ENCODE measurements at regions not wholly inside any gene's neighbourhood (a gene's known extent, or its start where the extent isn't known, plus 50 kb on each side); places are given as distances from the start of the nearest gene placed in this dataset.

DNA sequence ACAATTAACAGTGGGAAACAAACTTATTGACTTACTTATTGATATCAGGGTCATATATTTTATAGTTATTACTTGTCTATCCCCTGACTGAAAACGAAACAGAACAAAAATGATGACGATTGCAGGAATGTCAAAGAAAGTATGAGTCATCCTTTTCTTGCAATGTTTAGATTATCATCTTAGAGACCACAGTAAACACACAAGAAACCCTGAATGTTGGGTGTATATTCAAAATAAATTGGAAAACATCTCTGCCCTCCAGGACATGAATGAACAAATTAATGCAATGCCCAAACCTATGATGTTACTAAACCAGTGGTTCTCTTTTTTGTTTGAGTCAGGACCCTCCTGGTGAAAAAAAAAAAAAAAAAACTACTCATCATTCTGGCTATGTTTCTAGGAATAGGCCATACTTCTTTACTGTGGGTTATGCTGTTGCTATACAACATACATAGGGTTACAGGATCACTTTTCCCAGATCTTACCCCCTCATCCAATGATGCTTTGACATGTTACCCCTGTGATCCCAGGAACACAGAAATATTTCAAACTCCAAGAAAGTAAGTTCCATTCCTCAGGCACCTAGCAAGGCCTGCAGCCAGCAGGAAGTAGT is 623.4 kb upstream of the IGFBP3 start:
- Mint-ChIP-seq H3K27me3 (no peaks in the 10 kb centered on the region), H3K9me3 (no peaks in the 10 kb centered on the region), H3K4me3 (no peak overlapping the region), H3K36me3 (no peaks in the 10 kb centered on the region), H3K4me1 (no peaks in the 10 kb centered on the region), H3K27ac (no peak overlapping the region)
- no peak for ATAC-seq (ENCODE audit: low read depth)
- no peak for DNase-seq
- POLR2A ChIA-PET, result no interaction called here

GRCh38 chr7:46542076-46542475 is 621.0 kb upstream of the IGFBP3 start:
- H3K4me3 Mint-ChIP-seq, result no peak overlapping the region
- DNase-seq (no peak), ATAC-seq (ENCODE audit: low read depth) (no peak)
- H3K4me1 Mint-ChIP-seq, result no peaks in the 10 kb centered on the region
- no peaks in the 10 kb centered on the region for H3K36me3 Mint-ChIP-seq
- POLR2A ChIA-PET, result no interaction called here
- H3K27me3 Mint-ChIP-seq, result no peaks in the 10 kb centered on the region
- no peak overlapping the region for H3K27ac Mint-ChIP-seq
- H3K9me3 Mint-ChIP-seq, result no peaks in the 10 kb centered on the region

DNA sequence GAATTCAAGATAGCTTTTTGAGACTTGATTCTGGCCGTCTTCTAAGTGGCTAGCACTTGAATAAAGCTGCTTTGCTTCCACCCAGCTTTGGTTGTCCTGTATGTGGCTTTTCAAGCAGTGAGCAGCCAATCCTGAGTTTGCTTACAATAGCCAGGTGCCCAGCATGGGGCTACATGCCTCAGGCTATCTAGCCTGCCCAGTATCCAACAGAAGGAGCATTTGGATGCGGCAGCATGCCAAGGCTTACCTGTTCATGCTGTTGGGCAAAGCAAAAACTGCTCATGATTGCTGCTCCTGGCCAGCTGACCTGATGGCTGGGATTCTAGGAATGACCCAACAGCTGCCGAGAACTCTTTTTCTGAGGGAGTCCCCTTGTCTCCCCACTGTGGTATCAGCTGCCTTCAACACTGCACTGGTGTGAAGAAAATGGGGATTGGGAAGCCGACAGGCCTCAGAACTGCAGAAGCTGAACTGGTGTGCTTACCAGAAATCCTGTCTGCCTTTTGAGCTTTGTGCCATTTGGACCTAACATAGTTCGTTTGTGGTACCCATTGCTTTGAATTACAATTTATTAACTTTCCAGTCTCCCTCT is 618.9 kb upstream of the IGFBP3 start:
- Mint-ChIP-seq H3K36me3 (no peaks in the 10 kb centered on the region), H3K4me3 (no peak overlapping the region), H3K9me3 (peaks cover 3% of the 10 kb centered on the region), H3K27me3 (no peaks in the 10 kb centered on the region), H3K4me1 (no peaks in the 10 kb centered on the region), H3K27ac (no peak overlapping the region)
- ATAC-seq (ENCODE audit: low read depth) (no peak), DNase-seq (no peak)
- POLR2A ChIA-PET, result no interaction called here

- ATAC-seq (ENCODE audit: low read depth), result no peak
- H3K27ac Mint-ChIP-seq, result no peak overlapping the region
- H3K9me3 Mint-ChIP-seq, result peaks cover 5% of the 10 kb centered on the region
- no peak for DNase-seq
- no peak overlapping the region for H3K4me3 Mint-ChIP-seq
- POLR2A ChIA-PET, result no interaction called here
- no peaks in the 10 kb centered on the region for H3K4me1 Mint-ChIP-seq
- H3K36me3 Mint-ChIP-seq, result no peaks in the 10 kb centered on the region
- no peaks in the 10 kb centered on the region for H3K27me3 Mint-ChIP-seq
Measured at GRCh38 chr7:46537191-46537905, 616.3 kb upstream of the IGFBP3 start.

DNA sequence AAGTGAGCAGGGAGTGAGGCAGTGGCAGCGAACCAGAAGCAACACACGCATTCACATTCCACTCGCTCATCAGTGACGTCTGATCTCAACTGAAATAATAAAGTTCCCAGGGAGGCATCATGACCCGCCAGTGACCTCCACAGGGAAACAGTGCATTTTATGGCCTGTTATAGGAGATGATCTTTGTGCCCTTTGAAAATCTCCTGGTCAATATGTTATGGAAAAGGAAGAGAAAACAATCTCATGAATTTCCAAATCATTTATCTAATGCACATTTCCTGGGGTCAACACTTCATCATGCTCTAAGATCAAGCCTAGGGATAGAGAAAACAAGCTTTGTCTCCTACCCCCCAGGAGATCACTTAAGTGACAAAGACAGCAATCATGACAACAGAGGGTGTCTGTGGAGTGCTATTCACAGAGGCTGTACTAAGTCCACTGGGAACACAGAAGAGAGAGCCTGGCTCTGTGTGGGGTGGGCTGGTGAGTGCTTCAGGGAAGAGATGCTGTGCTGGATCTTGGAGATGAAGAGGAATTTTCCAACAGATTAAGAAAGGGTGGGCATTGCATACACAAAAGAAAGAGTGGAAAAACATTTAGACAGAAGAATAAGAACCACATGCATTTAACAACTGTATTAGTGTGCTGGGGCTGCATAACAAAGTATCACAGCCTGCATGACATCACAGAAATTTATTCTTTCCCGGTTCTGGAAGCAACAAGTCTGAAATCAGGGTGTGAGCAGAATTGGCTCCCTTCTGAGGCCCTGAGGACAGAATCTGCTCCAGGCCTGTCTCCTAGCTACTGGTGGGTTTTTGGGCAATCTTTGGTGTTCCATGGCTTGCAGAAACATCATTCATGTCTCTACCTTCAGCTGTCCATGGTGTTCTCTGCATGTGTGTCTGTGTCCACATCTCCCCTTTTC is 613.9 kb upstream of the IGFBP3 start:
- no peaks in the 10 kb centered on the region for H3K4me1 Mint-ChIP-seq
- no peak overlapping the region for H3K27ac Mint-ChIP-seq
- DNase-seq (no peak), ATAC-seq (ENCODE audit: low read depth) (no peak)
- H3K27me3 Mint-ChIP-seq, result no peaks in the 10 kb centered on the region
- H3K9me3 Mint-ChIP-seq, result peaks cover 5% of the 10 kb centered on the region
- H3K36me3 Mint-ChIP-seq, result no peaks in the 10 kb centered on the region
- POLR2A ChIA-PET, result no interaction called here
- H3K4me3 Mint-ChIP-seq, result no peak overlapping the region

DNA sequence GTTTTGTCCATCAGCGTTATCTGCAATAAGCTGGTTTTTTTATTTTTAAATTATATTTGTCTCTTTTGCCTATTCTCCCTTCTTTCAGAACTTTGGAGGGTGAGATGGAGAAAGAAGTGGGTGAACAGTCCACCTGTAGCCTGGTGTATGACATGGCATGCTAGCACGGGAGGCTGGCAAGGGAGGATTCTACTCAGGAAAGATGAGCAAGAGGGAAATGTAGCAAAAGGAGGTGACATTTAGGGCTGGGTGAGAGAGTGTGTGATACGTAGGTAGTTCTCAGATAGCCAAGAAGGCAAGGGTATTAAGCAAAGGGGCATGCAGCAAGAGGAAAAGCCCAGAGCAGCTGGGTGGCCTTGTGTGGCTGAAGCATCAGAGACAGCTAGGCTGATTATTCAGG is 612.9 kb upstream of the IGFBP3 start:
- no peak for DNase-seq
- POLR2A ChIA-PET, result no interaction called here
- H3K36me3 Mint-ChIP-seq, result no peaks in the 10 kb centered on the region
- H3K27ac Mint-ChIP-seq, result no peak overlapping the region
- no peak overlapping the region for H3K4me3 Mint-ChIP-seq
- no peaks in the 10 kb centered on the region for H3K27me3 Mint-ChIP-seq
- no peaks in the 10 kb centered on the region for H3K4me1 Mint-ChIP-seq
- peaks cover 5% of the 10 kb centered on the region for H3K9me3 Mint-ChIP-seq
- ATAC-seq (ENCODE audit: low read depth), result no peak

GRCh38 chr7:46532571-46532970 is 611.5 kb upstream of the IGFBP3 start:
- ATAC-seq (ENCODE audit: low read depth), result no peak
- H3K27ac Mint-ChIP-seq, result no peak overlapping the region
- H3K27me3 Mint-ChIP-seq, result no peaks in the 10 kb centered on the region
- H3K9me3 Mint-ChIP-seq, result peaks cover 6% of the 10 kb centered on the region
- POLR2A ChIA-PET, result no interaction called here
- no peaks in the 10 kb centered on the region for H3K4me1 Mint-ChIP-seq
- H3K4me3 Mint-ChIP-seq, result no peak overlapping the region
- no peak for DNase-seq
- H3K36me3 Mint-ChIP-seq, result no peaks in the 10 kb centered on the region

DNA sequence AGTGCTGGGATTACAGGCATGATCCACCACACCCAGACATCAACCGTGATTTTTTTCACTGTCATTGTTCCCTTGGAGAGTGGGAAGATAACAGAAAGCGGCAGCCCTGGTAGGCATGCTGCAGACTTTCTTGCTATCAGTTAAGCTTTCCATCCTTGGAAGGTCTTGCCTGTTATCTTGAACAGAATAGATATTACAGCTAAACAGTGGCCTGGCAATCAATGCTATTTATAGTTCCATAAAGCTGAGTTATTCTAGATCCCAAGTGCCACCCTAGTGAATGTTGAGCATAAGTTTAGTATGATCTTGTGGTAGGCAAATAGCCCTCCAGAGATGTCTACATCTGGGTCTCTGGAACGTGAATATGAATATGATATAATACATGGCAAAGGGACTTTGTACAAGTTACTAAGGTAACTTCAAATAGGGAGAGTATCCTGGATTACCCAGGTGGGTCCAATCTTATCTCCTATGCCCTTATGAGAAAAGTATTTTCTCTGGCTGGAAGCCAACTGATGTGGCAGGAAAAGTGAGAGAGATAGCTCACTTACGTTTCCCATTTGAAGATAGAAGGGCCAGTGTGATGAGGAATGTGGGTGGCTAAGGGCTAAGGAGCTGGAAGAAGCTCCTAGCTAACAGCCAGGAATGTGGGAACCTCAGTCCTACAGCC is 609.1 kb upstream of the IGFBP3 start:
- Mint-ChIP-seq H3K4me1 (no peaks in the 10 kb centered on the region), H3K27me3 (no peaks in the 10 kb centered on the region), H3K27ac (no peak overlapping the region), H3K9me3 (peaks cover 4% of the 10 kb centered on the region), H3K36me3 (no peaks in the 10 kb centered on the region), H3K4me3 (no peak overlapping the region)
- ATAC-seq (ENCODE audit: low read depth), result no peak
- POLR2A ChIA-PET, result no interaction called here
- no peak for DNase-seq

- Mint-ChIP-seq H3K9me3 (peaks cover 2% of the 10 kb centered on the region), H3K27ac (no peak overlapping the region), H3K4me1 (no peaks in the 10 kb centered on the region), H3K4me3 (no peak overlapping the region), H3K36me3 (no peaks in the 10 kb centered on the region), H3K27me3 (no peaks in the 10 kb centered on the region)
- DNase-seq, result no peak
- ATAC-seq (ENCODE audit: low read depth), result no peak
- POLR2A ChIA-PET, result no interaction called here
Measured at GRCh38 chr7:46527360-46527759, 606.3 kb upstream of the IGFBP3 start.

GRCh38 chr7:46525876-46526275 is 604.8 kb upstream of the IGFBP3 start:
- Mint-ChIP-seq H3K27ac (no peak overlapping the region), H3K4me1 (no peaks in the 10 kb centered on the region), H3K27me3 (no peaks in the 10 kb centered on the region), H3K9me3 (peaks cover 2% of the 10 kb centered on the region), H3K36me3 (no peaks in the 10 kb centered on the region), H3K4me3 (no peak overlapping the region)
- POLR2A ChIA-PET, result no interaction called here
- no peak for DNase-seq
- no peak for ATAC-seq (ENCODE audit: low read depth)

GRCh38 chr7:46524350-46524749 is 603.3 kb upstream of the IGFBP3 start:
- Mint-ChIP-seq H3K27ac (no peak overlapping the region), H3K4me1 (no peaks in the 10 kb centered on the region), H3K36me3 (no peaks in the 10 kb centered on the region), H3K27me3 (no peaks in the 10 kb centered on the region), H3K4me3 (no peak overlapping the region), H3K9me3 (peaks cover 2% of the 10 kb centered on the region)
- ATAC-seq (ENCODE audit: low read depth), result no peak
- POLR2A ChIA-PET, result no interaction called here
- no peak for DNase-seq

- H3K4me1 Mint-ChIP-seq, result no peaks in the 10 kb centered on the region
- peaks cover 1% of the 10 kb centered on the region for H3K9me3 Mint-ChIP-seq
- no peaks in the 10 kb centered on the region for H3K27me3 Mint-ChIP-seq
- H3K4me3 Mint-ChIP-seq, result no peak overlapping the region
- no peaks in the 10 kb centered on the region for H3K36me3 Mint-ChIP-seq
- no peak overlapping the region for H3K27ac Mint-ChIP-seq
- POLR2A ChIA-PET, result no interaction called here
- ATAC-seq (ENCODE audit: low read depth) (no peak), DNase-seq (no peak)
Measured at GRCh38 chr7:46522354-46522906, 601.4 kb upstream of the IGFBP3 start.

- H3K36me3 Mint-ChIP-seq, result no peaks in the 10 kb centered on the region
- H3K4me1 Mint-ChIP-seq, result no peaks in the 10 kb centered on the region
- ATAC-seq (ENCODE audit: low read depth), result no peak
Measured at GRCh38 chr7:46518713-46519112, 597.6 kb upstream of the IGFBP3 start.

More at GRCh38 chr7:46518713-46519112, 597.6 kb upstream of the IGFBP3 start:
- Mint-ChIP-seq H3K27ac (no peak overlapping the region), H3K9me3 (peaks cover 2% of the 10 kb centered on the region), H3K4me3 (no peak overlapping the region), H3K27me3 (no peaks in the 10 kb centered on the region)
- DNase-seq, result no peak
- POLR2A ChIA-PET, result no interaction called here
